Panc1 (cell line): ENCODE measurements at regions not wholly inside any gene's neighbourhood (a gene's known extent, or its start where the extent isn't known, plus 50 kb on each side); places are given as distances from the start of the nearest gene placed in this dataset.

Experiments used
- ATAC-seq: fragments of 200-7000 bp; cut with Tn5 transposase; 2 replicates; pipeline ENCODE4 v1.9.1; 2020; ENCODE audit warnings: mild to moderate bottlenecking, moderate library complexity
- BruUV-seq: library from RNA; stranded (reverse); fragments of 400-500 nt; replicated peaks from 2 replicates; lab custom pipeline; 2021; lab: Mats Ljungman, UMichigan
- CTCF ChIA-PET: fragments of 300-600 bp; sonication (Branson Sonifier 250); formaldehyde crosslinking; loops from one replicate; lab custom pipeline; 2022; ENCODE audit warnings: antibody characterized with exemption; lab: Charles Lee
- POLR2A ChIA-PET: fragments of 300-600 bp; sonication (Branson Sonifier 250); formaldehyde crosslinking; loops from one replicate; lab custom pipeline; 2022; ENCODE audit warnings: antibody characterized with exemption; lab: Charles Lee
- DNase-seq: peaks from one replicate; pipeline ENCODE4 v3.0.0-alpha.2; 2010; ENCODE audit warnings: low read depth, low spot score
- H3K27ac ChIP-seq: 2 replicates; pipeline ENCODE4 v1.5.1; 2011; ENCODE audit warnings: mild to moderate bottlenecking, low read length, inconsistent platforms
- H3K27me3 ChIP-seq: fragments of 200-500 bp; sonication (Bioruptor generic); 2 replicates; pipeline ENCODE4 v1.6.0; 2014; ENCODE audit warnings: low read length, inconsistent platforms; ENCODE audit not compliant: control insufficient read depth, insufficient read depth
- H3K36me3 ChIP-seq: fragments of 200-500 bp; sonication (Bioruptor generic); 2 replicates; pipeline ENCODE4 v1.5.1; 2014; ENCODE audit warnings: inconsistent platforms, mild to moderate bottlenecking, low read length, moderate library complexity; ENCODE audit not compliant: control insufficient read depth, insufficient read depth
- H3K4me1 ChIP-seq: 2 replicates; pipeline ENCODE4 v1.5.1; 2011; ENCODE audit warnings: inconsistent platforms, mild to moderate bottlenecking, low read length, moderate library complexity; ENCODE audit not compliant: control insufficient read depth, insufficient read depth
- H3K4me3 ChIP-seq, 2 experiments: 2 replicates each; pipeline ENCODE4 v1.5.1; 2011 to 2012; ENCODE audit warnings: low read depth in 2 of 2, low read length in 2 of 2, mild to moderate bottlenecking in 2 of 2, inconsistent platforms in 1 of 2, moderate library complexity in 1 of 2
- H3K9me3 ChIP-seq: fragments of 200-500 bp; sonication (Bioruptor generic); 2 replicates; pipeline ENCODE4 v1.5.1; 2014; ENCODE audit warnings: low read depth, mild to moderate bottlenecking, inconsistent platforms, low read length, moderate library complexity; ENCODE audit not compliant: control insufficient read depth, insufficient read depth
- POLR2AphosphoS5 ChIP-seq: IDR thresholded peaks from 2 replicates; pipeline ENCODE4 v1.6.1; 2012; ENCODE audit warnings: mild to moderate bottlenecking, low read depth, low read length, moderate library complexity
- SIN3A ChIP-seq: IDR thresholded peaks from 2 replicates; pipeline ENCODE4 v1.6.1; 2012; ENCODE audit warnings: low read depth, mild to moderate bottlenecking, low read length, moderate library complexity, borderline replicate concordance; ENCODE audit not compliant: insufficient read depth
- TCF7L2 ChIP-seq: IDR thresholded peaks from 2 replicates; pipeline ENCODE4 v1.6.1; 2011; ENCODE audit warnings: mild to moderate bottlenecking, low read depth, low read length, inconsistent platforms
- in situ Hi-C: cut with HindIII; loops from 2 replicates; pipeline ENCODE4 v1.10.0; 2016; ENCODE audit warnings: low sequenced_read_pairs, low pct_unique_long_range_greater_than_20kb
- intact Hi-C: fragments of 100-400 bp; cut with micrococcal nuclease; formaldehyde crosslinking; loops from one replicate; pipeline ENCODE4 v1.10.0; 2022; ENCODE audit not compliant: unreplicated experiment
- TF ChIP-seq, protein P1 (sequence below), 2 experiments: IDR thresholded peaks; 2 replicates each; pipeline ENCODE4 v1.6.1; 2011 to 2012; ENCODE audit warnings: low read depth in 2 of 2, control low read depth in 1 of 2, low read length in 1 of 2, mild to moderate bottlenecking in 1 of 2, moderate library complexity in 1 of 2; ENCODE audit not compliant: insufficient read depth in 1 of 2
- TF ChIP-seq, protein P2 (sequence below): fragments of 450-650 bp; IDR thresholded peaks from 2 replicates; pipeline ENCODE4 v1.5.1; 2017; ENCODE audit warnings: mild to moderate bottlenecking

DNA sequence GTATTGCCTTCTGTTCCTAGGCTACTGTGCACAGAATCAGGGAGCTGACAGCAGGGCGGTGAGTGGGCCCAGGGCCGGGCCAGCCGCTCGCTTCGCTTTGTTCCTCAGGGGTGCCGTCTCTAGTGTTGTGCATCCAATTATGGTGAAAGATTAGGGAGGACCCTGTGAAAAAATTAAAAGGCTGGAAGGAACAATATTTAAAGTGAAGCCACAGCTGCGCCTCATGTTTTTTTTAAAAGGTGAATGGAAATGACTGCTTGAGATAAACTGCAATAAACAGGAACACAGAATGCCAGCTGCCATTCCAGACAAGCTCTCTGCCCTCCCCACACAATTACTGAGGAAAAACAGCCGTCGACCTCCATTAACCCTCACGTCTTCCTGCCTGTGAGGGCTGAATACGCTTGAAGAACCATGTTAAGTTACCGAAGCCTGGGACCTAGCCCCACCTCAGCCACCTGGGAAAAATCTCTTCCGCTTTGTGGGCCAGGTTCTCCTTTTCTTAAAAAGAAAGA, 132.0 kb upstream of the IL12A start:
- in situ Hi-C loops = no loop called here
- Histone ChIP-seq H3K4me3 (no peak overlapping the region), H3K36me3 (no peaks in the 10 kb centered on the region), H3K4me1 (peaks cover 39% of the 10 kb centered on the region), H3K27ac (no peak overlapping the region), H3K9me3 (no peaks in the 10 kb centered on the region), H3K27me3 (no peaks in the 10 kb centered on the region)
- ATAC-seq (no peak), DNase-seq (no peak)
- TF ChIP-seq TCF7L2 (no peak), POLR2AphosphoS5 (no peak), SIN3A (no peak)
- TF ChIP-seq, protein P1, sequence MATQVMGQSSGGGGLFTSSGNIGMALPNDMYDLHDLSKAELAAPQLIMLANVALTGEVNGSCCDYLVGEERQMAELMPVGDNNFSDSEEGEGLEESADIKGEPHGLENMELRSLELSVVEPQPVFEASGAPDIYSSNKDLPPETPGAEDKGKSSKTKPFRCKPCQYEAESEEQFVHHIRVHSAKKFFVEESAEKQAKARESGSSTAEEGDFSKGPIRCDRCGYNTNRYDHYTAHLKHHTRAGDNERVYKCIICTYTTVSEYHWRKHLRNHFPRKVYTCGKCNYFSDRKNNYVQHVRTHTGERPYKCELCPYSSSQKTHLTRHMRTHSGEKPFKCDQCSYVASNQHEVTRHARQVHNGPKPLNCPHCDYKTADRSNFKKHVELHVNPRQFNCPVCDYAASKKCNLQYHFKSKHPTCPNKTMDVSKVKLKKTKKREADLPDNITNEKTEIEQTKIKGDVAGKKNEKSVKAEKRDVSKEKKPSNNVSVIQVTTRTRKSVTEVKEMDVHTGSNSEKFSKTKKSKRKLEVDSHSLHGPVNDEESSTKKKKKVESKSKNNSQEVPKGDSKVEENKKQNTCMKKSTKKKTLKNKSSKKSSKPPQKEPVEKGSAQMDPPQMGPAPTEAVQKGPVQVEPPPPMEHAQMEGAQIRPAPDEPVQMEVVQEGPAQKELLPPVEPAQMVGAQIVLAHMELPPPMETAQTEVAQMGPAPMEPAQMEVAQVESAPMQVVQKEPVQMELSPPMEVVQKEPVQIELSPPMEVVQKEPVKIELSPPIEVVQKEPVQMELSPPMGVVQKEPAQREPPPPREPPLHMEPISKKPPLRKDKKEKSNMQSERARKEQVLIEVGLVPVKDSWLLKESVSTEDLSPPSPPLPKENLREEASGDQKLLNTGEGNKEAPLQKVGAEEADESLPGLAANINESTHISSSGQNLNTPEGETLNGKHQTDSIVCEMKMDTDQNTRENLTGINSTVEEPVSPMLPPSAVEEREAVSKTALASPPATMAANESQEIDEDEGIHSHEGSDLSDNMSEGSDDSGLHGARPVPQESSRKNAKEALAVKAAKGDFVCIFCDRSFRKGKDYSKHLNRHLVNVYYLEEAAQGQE (IDR thresholded peaks at IDR 0.05; ENCODE audit: insufficient read depth in 1 of 2, low read depth in 2 of 2, low read length in 1 of 2) = no peak
- TF ChIP-seq, protein P2, sequence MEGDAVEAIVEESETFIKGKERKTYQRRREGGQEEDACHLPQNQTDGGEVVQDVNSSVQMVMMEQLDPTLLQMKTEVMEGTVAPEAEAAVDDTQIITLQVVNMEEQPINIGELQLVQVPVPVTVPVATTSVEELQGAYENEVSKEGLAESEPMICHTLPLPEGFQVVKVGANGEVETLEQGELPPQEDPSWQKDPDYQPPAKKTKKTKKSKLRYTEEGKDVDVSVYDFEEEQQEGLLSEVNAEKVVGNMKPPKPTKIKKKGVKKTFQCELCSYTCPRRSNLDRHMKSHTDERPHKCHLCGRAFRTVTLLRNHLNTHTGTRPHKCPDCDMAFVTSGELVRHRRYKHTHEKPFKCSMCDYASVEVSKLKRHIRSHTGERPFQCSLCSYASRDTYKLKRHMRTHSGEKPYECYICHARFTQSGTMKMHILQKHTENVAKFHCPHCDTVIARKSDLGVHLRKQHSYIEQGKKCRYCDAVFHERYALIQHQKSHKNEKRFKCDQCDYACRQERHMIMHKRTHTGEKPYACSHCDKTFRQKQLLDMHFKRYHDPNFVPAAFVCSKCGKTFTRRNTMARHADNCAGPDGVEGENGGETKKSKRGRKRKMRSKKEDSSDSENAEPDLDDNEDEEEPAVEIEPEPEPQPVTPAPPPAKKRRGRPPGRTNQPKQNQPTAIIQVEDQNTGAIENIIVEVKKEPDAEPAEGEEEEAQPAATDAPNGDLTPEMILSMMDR = no peak
- ChIA-PET POLR2A (interaction anchor here (0.6 kb wide), 1 partner anchor 568 kb away, joined by 3 read pairs; no protein-coding TSS in a partner anchor), CTCF (no interaction called here)
- intact Hi-C loops = no loop called here
- no TSS peak for BruUV-seq

DNA sequence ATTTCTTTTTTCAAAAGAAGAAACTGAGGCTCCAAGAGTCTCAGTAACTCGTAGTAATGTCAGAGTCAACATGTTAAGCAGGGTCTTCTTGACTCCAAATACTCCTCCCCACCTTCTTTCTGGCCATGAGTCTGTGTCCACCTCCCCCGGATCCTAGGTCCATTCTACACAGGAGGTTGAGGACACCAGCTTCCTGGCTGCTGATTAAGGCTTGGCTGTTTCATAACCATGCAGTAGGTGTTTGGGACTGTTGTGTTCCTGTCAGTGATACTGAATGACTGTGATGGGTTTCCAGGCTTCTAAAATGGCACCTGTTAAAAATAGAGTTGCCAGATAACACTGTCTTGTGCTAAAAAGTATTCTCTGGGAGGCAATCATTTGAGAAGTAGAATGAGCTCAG, 130.8 kb upstream of the IL12A start:
- Histone ChIP-seq H3K36me3 (no peaks in the 10 kb centered on the region), H3K9me3 (no peaks in the 10 kb centered on the region), H3K4me1 (peaks cover 30% of the 10 kb centered on the region), H3K4me3 (no peak overlapping the region), H3K27me3 (no peaks in the 10 kb centered on the region), H3K27ac (no peak overlapping the region)
- in situ Hi-C loops = no loop called here
- TF ChIP-seq, protein P1 (IDR thresholded peaks at IDR 0.05; ENCODE audit: insufficient read depth in 1 of 2, low read depth in 2 of 2, low read length in 1 of 2) = no peak
- TF ChIP-seq SIN3A = no peak
- no peak for TF ChIP-seq POLR2AphosphoS5
- TF ChIP-seq TCF7L2 = no peak
- TF ChIP-seq, protein P2 = no peak
- intact Hi-C loops = no loop called here
- CTCF ChIA-PET = no interaction called here
- DNase-seq = no peak
- BruUV-seq = no TSS peak
- ATAC-seq = no peak
- POLR2A ChIA-PET = no interaction called here
